ENCODE measurements at regions not wholly inside any gene's neighbourhood (a gene's known extent, or its start where the extent isn't known, plus 50 kb on each side); places are given as distances from the start of the nearest gene placed in this dataset.

- no peak for DNase-seq (ENCODE audit: low read depth)
Measured at GRCh38 chr11:128260398-128260797, 327.0 kb downstream of the ETS1 start.

- DNase-seq (ENCODE audit: low read depth): no peak
Measured at GRCh38 chr11:128259816-128260215, 327.5 kb downstream of the ETS1 start.

- DNase-seq (ENCODE audit: low read depth): no peak
Measured at GRCh38 chr11:128254941-128255340, 332.4 kb downstream of the ETS1 start.

- DNase-seq (ENCODE audit: low read depth): no peak
Measured at GRCh38 chr11:128251140-128251539, 336.2 kb downstream of the ETS1 start.

- DNase-seq (ENCODE audit: low read depth): no peak
Measured at GRCh38 chr11:128250482-128250881, 336.9 kb downstream of the ETS1 start.

GRCh38 chr11:128246810-128247594, 340.4 kb downstream of the ETS1 start:
- no peak for DNase-seq (ENCODE audit: low read depth)

GRCh38 chr11:128246364-128246801, 341.0 kb downstream of the ETS1 start:
- no peak for DNase-seq (ENCODE audit: low read depth)

GRCh38 chr11:128244871-128245270, 342.5 kb downstream of the ETS1 start:
- no peak for DNase-seq (ENCODE audit: low read depth)

GRCh38 chr11:128242451-128242850, 344.9 kb downstream of the ETS1 start:
- no peak for DNase-seq (ENCODE audit: low read depth)

GRCh38 chr11:128240546-128240945, 346.8 kb downstream of the ETS1 start:
- DNase-seq (ENCODE audit: low read depth): no peak

- no peak for DNase-seq (ENCODE audit: low read depth)
Measured at GRCh38 chr11:128239306-128239705, 348.1 kb downstream of the ETS1 start.

GRCh38 chr11:128238521-128239265, 348.7 kb downstream of the ETS1 start:
- no peak for DNase-seq (ENCODE audit: low read depth)

- no peak for DNase-seq (ENCODE audit: low read depth)
Measured at GRCh38 chr11:128236506-128237498, 350.6 kb downstream of the ETS1 start.

GRCh38 chr11:128235958-128236357, 351.4 kb downstream of the ETS1 start:
- no peak for DNase-seq (ENCODE audit: low read depth)

- no peak for DNase-seq (ENCODE audit: low read depth)
Measured at GRCh38 chr11:128235426-128235825, 351.9 kb downstream of the ETS1 start.

GRCh38 chr11:128234143-128234542, 353.2 kb downstream of the ETS1 start:
- DNase-seq (ENCODE audit: low read depth): no peak

- DNase-seq (ENCODE audit: low read depth): peak; percentile 32
Measured at GRCh38 chr11:128232588-128232987, 354.8 kb downstream of the ETS1 start.

- no peak for DNase-seq (ENCODE audit: low read depth)
Measured at GRCh38 chr11:128231845-128232410, 355.4 kb downstream of the ETS1 start.

GRCh38 chr11:128227466-128227865, 359.9 kb downstream of the ETS1 start:
- DNase-seq (ENCODE audit: low read depth): no peak

GRCh38 chr11:128226106-128226716, 361.1 kb downstream of the ETS1 start:
- DNase-seq (ENCODE audit: low read depth): peak; percentile 11

GRCh38 chr11:128222245-128222884, 365.0 kb downstream of the ETS1 start:
- DNase-seq (ENCODE audit: low read depth): no peak

All from stimulated activated CD8-positive, alpha-beta memory T cell treated with anti-CD3 and anti-CD28 coated beads, Interleukin-7, amount 100 ng/mL, for 24 hours (primary cell).